ENCODE measurements at regions not wholly inside any gene's neighbourhood (a gene's known extent, or its start where the extent isn't known, plus 50 kb on each side); places are given as distances from the start of the nearest gene placed in this dataset.

GRCh38 chr5:52709167-52709925 is 78.4 kb upstream of the ITGA1 start:
- Histone ChIP-seq H2AFZ (ENCODE audit: low read depth) (peak overlapping the region; percentile 45; the same call in 1 of the 2 replicates), H3K4me2 (peak overlapping the region; percentile 17; the same call in 1 of the 2 replicates), H3K36me3 (replicated peaks in 1 of 2; ENCODE audit: control insufficient read depth in 1 of 2, insufficient read depth in 2 of 2, low read length in 1 of 2) (no peaks in the 10 kb centered on the region), H3K4me1 (ENCODE audit: control insufficient read depth in 1 of 2, insufficient read depth in 2 of 2, low read depth in 1 of 2, low read length in 1 of 2) (peaks cover 2 to 15% of the 10 kb centered on the region in 2 experiments; a peak in 3 of 4 replicates), H3K27ac (ENCODE audit: low read depth in 2 of 2, low read length in 1 of 2) (peak overlapping the region in 1 of 2 experiments; percentile 75; a peak in 3 of 4 replicates), H3K9me3 (no peaks in the 10 kb centered on the region), H3K4me3 (ENCODE audit: low read depth in 2 of 2, low read length in 1 of 2) (no peak overlapping the region), H3K9ac (peak overlapping the region; percentile 28; the same call in 1 of the 2 replicates), H3K79me2 (ENCODE audit: insufficient read depth) (no peaks in the 10 kb centered on the region), H3K9me2 (no peaks in the 10 kb centered on the region), H3K27me3 (ENCODE audit: insufficient read depth) (no peaks in the 10 kb centered on the region), H3F3A (replicated peaks; ENCODE audit: insufficient read depth) (peaks cover 10% of the 10 kb centered on the region), H4K20me1 (ENCODE audit: insufficient read depth) (no peaks in the 10 kb centered on the region)
- DNase-seq = no peak
- no peak for TF ChIP-seq ELF1 (IDR thresholded peaks at IDR 0.05)
- no peak for TF ChIP-seq GABPA (IDR thresholded peaks at IDR 0.05; ENCODE audit: low read depth)
- TF ChIP-seq RCOR1 (IDR thresholded peaks at IDR 0.05; ENCODE audit: low read length) = no peak
- TF ChIP-seq POLR2AphosphoS5 (IDR thresholded peaks at IDR 0.05; ENCODE audit: low read depth, low read length) = no peak
- no peak for TF ChIP-seq TEAD4 (IDR thresholded peaks at IDR 0.05; ENCODE audit: borderline replicate concordance, insufficient read depth)
- TF ChIP-seq, protein P1, sequence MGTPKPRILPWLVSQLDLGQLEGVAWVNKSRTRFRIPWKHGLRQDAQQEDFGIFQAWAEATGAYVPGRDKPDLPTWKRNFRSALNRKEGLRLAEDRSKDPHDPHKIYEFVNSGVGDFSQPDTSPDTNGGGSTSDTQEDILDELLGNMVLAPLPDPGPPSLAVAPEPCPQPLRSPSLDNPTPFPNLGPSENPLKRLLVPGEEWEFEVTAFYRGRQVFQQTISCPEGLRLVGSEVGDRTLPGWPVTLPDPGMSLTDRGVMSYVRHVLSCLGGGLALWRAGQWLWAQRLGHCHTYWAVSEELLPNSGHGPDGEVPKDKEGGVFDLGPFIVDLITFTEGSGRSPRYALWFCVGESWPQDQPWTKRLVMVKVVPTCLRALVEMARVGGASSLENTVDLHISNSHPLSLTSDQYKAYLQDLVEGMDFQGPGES (IDR thresholded peaks at IDR 0.05; ENCODE audit: low read depth, low read length) = no peak
- no peak for TF ChIP-seq MAX (IDR thresholded peaks at IDR 0.05; ENCODE audit: low read depth)
- TF ChIP-seq YY1 (IDR thresholded peaks at IDR 0.05; ENCODE audit: low read depth) = no peak
- no peak for TF ChIP-seq GATA2 (CRISPR knock-in tag; IDR thresholded peaks at IDR 0.05)
- TF ChIP-seq SIN3A (IDR thresholded peaks at IDR 0.05; ENCODE audit: borderline replicate concordance, low read depth, low read length) = no peak
- TF ChIP-seq CTCF (IDR thresholded peaks at IDR 0.05) = no peak
- TF ChIP-seq MEF2A (IDR thresholded peaks at IDR 0.05; ENCODE audit: borderline replicate concordance, low read depth) = no peak
- TF ChIP-seq, protein P2, sequence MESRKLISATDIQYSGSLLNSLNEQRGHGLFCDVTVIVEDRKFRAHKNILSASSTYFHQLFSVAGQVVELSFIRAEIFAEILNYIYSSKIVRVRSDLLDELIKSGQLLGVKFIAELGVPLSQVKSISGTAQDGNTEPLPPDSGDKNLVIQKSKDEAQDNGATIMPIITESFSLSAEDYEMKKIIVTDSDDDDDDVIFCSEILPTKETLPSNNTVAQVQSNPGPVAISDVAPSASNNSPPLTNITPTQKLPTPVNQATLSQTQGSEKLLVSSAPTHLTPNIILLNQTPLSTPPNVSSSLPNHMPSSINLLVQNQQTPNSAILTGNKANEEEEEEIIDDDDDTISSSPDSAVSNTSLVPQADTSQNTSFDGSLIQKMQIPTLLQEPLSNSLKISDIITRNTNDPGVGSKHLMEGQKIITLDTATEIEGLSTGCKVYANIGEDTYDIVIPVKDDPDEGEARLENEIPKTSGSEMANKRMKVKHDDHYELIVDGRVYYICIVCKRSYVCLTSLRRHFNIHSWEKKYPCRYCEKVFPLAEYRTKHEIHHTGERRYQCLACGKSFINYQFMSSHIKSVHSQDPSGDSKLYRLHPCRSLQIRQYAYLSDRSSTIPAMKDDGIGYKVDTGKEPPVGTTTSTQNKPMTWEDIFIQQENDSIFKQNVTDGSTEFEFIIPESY (IDR thresholded peaks at IDR 0.05; ENCODE audit: borderline replicate concordance, low read depth) = no peak
- TF ChIP-seq PBX3 (IDR thresholded peaks at IDR 0.05) = no peak
- TF ChIP-seq TAF1 (IDR thresholded peaks at IDR 0.05; ENCODE audit: borderline replicate concordance, low read depth, low read length) = no peak
- TF ChIP-seq RFX5 (IDR thresholded peaks at IDR 0.05; ENCODE audit: low read length) = no peak
- 67% methylated on average over 6 of the region's 6 CpGs for whole genome bisulfite sequencing (ENCODE audit: low lambda C conversion rate)
- ChIA-PET CTCF (interaction anchor here (1.1 to 2.2 kb wide), 2 partner anchors 16 to 19 kb away, joined by 5 to 6 read pairs; no protein-coding TSS in a partner anchor), POLR2A (no interaction called here)
